ENCODE measurements at regions not wholly inside any gene's neighbourhood (a gene's known extent, or its start where the extent isn't known, plus 50 kb on each side); places are given as distances from the start of the nearest gene placed in this dataset.
A peak's percentile ranks its signal among the peaks of the same experiment; 100 is the strongest.
"Not testable (repeated sequence)": the region's sequence is repeated elsewhere in the genome, so short reads cannot be mapped to it uniquely, and the experiment has no call there.

DNA sequence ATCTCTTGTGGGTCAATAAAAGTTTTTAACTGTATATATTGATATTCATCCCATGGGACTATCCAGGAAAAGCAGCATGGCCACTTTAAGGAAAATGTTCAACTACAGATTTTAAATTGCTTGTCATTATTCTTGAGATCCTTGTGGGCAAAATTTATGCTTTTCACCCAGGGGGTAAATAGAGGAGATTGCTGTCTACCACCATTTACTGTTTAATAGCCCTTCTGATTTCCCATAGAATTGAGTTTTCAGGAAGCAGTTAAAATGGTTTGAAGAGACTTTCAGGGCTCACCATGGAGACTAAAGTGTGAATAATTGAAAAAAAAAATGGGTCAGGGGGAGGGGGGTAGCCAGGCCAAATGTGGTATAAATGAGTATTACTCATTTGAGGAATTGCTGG lies 901.1 kb upstream of the POT1 start:
- no peak for DNase-seq

DNA sequence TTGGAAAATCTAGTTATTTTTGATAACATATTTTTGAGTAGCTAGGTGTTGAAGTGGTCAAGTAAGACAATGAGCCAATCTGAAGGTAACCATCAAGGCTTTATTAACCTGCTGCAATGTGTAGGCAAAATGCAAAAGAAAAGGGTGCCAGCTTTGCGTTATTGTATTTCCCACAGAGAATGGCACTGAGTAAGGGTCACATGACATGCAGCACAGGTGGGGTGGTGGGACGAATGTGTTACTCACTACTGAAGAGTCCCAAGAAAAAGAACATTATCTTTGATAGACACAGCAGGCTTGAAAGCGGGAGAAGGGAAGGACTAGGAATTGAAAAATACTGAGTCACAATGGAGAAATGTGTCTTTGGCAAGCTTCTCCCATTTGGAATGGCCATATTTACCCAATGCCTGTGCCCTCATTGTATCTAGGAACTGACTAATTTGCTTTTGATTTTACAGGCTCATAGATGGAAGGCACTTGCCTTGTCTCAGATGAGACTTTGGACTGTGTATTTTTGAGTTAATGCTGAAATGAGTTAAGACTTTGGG lies 898.6 kb upstream of the POT1 start:
- no peak for DNase-seq

DNA sequence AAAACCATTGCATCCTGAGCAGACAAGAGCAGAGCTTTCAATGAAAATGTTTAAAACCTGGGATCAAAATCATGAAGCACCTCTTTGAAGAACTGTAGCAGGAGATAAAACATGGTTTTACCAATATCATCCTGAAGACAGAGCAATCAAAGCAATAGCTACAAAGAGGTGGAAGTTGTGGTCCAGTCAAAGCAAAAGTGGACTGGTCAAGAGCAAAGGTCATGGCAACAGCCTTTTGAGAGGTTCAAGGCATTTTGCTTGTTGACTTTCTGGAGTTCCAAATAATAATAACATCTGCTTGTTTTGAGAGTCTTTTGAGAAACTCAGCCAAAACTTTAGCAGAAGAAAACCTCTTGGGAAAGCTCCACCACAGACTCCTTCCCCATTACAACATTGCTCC lies 893.9 kb upstream of the POT1 start:
- DNase-seq = no peak

DNA sequence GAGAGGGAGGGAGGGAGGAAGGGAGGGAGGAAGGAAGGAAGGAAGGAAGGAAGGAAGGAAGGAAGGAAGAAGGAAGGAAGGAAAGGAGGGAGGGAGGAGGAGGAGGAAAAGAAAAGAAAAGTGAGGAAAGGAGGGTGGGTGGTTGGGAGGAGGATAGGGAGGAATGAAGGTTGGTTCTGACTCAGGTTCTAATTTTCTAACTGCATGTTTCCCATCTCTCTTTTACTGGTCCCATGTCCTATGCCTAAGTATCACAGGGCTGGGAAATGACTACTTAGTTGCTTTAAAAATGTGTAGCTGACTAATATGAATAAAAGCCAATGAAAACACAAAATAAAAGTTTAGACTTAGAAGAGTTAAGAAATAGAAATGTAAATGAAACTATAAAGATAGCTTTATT lies 890.9 kb upstream of the POT1 start:
- DNase-seq = no peak

DNA sequence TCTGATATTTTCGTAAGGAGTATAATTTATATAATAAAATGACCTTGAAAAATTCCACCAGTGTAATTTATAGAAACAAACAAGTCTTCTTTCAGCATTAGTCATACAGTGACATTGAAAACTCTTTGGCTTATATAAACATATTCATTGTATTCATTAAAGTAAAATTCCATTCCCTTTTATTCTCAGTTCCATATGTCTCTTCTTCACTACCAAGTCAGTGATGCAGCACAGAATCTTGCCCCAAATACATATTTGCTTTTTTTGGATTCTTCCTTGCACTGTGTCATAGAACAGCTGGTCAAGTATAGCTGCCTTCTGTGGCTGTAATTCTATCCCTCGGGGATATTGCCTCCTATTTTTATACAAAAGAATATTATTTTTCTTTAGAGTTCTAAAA lies 884.5 kb upstream of the POT1 start:
- DNase-seq = peak; percentile 15 to 90

DNA sequence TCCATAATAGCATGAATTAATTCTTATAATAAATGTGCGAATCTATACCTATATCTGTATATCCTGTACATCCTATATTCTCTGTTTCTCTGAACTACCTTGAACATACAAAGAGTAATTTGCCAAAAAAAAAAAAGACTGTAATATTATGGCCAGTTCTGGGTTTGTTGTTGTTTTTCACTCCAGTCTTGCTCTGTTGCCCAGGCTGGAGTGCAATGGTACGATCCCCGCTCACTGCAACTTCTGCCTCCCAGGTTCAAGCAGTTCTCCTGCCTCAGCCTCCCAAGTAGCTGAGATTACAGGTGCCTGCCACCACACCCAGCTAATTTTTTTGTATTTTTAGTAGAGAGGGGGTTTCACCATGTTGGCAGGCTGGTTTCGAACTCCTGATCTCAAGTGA lies 876.9 kb upstream of the POT1 start:
- DNase-seq = not testable (repeated sequence)

DNA sequence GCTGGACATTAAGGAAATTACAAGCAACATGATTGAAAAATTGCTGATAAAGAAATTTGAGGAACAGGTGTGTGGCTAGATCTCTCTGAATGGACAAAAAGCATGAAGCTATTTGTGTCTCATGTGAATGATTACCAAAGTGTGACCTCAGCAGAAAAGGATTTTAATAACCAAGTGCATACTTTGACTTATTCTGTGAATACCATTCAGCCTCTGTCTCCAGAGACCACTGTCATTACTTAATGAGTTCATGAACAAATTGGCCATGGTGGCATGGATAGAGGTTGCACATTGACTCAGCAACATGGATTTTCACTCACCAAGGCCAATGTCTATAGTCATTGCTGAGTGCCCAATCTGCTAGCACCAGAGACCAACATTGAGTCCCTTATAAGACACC lies 874.6 kb upstream of the POT1 start:
- no peak for DNase-seq

DNA sequence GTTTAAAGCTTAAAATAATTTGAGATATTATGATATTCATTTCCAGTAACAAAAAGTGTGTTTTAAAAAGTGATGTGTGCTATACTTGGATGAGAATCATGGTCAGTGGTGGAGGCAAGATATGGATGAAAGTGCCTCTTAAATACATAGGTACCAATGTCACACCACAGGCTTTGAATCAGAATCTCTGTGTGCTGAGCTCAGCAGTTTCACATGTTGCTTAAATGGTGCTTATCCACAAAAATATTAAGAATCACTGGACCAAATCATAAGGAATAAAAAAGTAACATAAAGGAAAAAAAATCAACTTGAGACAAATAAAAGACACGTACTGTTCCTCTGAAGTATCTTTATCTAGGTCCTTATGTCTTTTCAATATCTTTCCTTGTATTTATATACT lies 850.5 kb upstream of the POT1 start:
- no peak for DNase-seq

DNA sequence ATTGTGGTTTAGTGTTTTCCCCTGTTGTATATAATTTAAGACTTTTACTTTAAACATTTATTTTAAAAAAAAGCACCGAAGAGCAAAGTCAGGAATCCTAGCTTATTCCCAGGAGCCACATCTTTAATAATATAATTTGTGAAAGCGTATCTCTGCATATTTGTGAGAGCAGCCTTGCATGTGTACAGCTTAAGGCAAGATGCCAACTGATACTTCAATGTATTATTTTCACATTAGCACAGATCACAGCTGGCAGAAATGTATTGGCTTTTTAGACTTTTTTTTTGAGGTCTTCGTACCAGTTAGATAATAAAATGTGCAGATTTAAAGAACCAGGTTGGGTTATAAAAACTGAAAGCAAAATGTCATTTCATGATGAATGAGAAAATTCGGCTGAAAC lies 845.7 kb upstream of the POT1 start:
- peak; percentile 0 to 56 for DNase-seq

DNA sequence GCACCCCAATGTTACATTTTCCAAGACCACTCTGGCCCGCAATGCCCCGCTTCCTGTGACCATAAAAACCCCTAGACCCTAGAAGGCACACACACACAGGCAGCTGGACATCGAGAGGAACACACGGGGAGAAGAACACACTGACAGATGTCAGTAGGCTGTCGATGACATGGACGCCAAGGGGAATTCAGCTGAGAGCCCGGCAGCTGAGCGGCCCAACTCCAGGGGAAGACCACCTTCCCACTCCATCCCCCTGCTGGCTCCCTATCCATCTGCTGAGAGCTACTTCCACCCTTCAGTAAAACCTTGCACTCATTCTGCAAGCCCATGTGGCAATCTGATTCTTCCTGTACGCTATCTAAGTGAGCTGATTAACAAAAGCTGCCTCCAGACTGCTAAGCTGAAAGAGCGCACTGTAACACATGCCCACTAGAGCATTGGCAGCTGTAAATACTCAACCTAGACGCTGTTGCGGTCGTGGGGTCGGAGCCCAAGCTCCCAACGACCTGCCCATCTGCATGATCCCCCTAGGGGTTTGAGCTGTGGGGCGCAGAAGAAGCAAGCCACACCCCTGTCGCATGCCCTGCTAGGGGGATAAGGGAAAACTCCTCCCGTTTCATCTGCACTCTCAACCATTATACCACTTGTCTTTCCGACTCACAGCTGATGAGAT lies 843.6 kb upstream of the POT1 start:
- peak; percentile 96 to 98 for DNase-seq

DNA sequence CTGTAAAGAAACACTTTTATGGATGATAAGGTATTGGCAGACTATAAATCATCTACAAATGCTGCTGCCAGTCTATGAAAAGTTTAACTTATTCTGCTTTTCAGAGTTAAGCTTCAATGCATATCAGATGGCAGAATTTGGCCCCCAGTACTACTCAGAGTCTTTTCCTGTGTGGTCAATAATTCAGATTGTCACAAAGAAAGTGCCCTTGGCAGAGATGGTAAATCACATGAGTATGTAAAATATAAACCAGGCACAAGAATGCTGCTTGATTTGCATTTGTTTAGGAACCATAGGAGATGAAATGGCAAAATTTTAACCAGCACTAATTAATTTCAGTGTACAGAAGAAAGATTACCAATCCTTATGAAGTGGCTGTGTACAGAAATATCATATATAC lies 818.3 kb upstream of the POT1 start:
- no peak for DNase-seq

DNA sequence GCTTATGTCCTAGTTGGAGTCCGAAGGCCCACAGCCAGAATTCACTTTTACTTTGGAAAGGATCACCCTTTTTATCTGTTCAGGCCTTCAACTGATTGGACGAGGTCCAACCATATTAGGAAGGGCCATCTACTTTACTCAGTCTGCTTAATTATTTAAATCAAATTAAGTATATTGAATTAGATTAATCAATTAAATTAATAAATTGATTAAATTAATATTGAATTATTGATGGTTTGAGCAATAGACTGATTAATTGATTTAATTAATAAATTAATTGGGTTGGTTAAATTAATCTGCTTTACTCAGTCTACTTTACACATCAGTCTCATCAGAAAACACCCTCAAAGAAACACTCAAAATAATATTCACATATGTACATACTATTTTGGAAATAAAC lies 816.9 kb upstream of the POT1 start:
- DNase-seq = no peak

DNA sequence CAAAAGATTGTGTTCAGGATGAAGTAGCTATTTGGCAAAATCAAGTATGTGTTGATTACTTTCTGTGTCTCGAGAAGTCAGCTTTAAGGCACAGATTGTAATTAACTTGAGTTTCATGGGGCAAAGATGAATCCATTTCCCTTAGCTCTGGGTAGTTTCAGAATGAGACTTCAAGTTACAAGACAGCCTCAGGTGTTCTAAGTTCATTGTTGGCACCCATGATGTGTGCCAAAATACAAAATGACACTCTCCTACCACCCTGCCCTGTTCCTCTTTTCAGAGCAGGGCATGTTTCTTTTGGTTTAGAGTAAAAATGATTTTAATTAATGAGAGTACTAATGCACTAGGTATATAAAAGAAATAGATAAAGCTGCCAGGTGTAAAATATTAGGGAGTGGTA lies 797.6 kb upstream of the POT1 start:
- DNase-seq = no peak

DNA sequence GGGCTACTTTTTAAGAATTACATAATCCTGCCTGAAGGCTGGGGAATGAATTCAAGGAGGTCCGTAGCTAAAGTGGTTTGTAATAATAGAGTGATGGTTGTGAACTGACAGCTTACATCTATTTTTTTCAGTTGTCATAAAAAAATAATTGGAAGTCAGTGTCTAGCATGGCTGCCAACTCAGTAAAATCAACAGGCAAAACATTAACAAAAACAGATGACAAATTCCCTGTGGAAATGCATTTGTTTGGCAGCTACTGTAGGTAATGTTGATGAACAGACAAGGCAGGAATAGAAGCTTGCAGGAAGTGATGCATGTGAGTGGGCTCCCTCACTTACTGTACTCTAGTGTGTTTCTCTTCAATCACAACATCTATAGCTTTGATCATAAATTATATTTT lies 766.0 kb upstream of the POT1 start:
- no peak for DNase-seq

DNA sequence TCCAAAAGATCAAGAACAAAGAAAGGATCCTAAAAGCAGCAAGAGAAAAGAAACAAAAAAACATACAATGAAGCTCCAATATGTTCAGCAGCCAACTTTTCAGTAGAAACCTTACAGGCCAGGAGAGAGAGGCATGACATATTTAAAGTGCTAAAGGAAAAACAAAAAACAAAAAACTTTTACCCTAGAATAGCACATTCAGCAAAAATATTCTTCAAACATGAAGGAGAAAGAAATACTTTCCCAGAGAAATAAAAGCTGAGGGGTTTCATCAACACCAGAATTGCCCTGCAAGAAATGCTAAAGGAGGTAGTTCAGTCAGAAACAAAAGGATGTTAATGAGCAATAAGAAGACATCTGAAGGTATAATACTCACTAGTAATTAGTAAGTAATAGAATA lies 753.5 kb upstream of the POT1 start:
- no peak for DNase-seq

DNA sequence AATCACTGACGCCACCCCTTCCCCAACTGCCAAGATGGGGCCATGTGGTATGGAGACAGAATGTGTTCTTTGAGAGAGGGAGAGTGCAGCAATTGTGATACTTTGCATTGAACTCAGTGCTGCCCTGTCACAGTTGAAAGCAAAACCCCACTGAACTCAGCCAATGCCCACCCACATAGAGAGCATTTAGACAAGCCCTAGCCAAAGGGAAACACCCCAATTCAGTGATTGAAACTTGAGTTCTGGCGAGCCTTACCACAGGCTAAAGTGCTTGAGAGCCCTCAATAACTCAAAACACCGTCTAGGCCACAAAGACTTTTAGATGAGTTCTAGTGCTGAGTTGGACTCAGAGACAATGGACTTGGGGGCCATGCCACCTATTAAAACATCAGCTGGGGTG lies 751.9 kb upstream of the POT1 start:
- no peak for DNase-seq

DNA sequence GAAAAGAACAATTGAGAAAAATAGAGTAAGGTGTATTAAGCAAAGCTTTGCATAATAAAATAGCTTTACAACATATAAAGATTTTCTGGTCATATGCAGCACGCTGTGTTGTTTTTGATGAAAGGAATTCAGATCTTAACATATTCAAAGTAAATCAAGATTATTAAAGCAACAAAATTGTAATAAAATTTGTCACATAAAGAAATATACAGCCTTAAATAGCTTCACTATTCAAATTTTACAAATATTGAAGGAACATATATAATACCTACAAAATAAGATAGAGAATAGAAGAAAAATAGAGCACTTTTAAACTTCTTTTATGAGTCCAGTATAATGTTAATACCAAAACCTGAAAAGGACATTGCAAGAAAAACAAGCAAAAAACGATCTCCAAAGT lies 749.1 kb upstream of the POT1 start:
- DNase-seq = no peak

DNA sequence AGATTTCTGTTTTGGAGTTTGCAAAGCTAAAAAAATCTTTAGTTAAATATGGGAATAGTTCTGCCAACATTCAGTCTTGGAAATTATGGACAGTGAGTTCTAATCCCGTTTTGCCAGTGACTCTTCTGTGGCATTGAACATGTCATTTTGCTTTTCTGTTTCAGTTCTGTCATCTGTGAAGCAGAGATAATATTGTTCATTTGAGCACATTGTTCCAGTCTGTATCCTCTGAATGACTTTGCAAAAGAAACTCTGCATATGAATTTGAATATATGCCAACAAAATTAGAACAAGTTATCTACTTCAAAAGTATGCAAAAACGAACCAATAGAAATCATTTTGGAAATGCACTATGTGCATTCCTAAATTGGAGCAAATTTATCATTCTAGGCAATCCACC lies 746.0 kb upstream of the POT1 start:
- no peak for DNase-seq

DNA sequence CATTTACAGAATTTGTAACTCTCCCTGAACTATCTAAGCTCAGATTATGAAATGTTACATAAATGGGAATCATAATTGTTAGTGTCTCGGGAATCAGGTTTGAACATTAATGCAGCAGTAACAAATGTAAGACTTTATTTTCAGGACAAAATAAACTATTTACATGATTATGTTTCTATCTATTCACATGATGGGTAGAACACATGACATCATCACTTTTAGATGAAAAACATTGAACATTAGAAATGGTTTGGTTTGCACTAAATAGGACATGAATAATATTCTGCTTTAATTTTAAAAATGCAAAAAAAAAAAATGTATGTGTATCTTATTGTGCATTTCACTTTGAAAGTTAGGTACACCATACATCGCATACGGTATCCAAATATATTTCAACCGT lies 745.5 kb upstream of the POT1 start:
- DNase-seq = no peak

DNA sequence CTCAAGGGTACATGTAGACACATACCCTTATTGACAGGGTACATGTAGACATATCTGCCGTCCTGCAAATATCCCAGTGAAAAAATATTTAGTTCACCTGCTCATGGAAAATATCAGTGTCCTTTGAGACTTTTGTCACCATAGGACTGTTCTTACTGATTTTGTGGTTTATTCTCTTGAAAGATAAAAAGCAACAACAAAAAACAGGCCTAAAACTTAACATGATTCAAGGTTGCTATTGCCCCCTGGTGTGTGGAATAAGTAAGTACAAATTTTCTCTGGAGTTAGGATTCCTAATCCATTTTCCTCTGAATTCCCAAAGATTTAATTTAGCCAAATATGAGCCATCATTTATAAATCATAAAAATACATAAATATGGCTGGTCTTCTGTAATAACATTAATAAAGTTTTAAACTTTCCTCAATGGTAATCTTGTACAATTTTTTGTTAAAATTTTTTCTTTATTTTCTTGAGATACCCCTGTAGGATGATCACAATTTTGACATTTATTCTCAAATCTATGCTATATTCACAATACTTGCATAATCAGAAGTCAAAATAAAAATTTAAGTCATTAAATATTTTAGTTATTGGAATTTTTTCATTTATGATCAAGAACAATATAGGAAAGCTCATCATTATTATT lies 741.4 kb upstream of the POT1 start:
- DNase-seq = peak; percentile 3 to 29

DNA sequence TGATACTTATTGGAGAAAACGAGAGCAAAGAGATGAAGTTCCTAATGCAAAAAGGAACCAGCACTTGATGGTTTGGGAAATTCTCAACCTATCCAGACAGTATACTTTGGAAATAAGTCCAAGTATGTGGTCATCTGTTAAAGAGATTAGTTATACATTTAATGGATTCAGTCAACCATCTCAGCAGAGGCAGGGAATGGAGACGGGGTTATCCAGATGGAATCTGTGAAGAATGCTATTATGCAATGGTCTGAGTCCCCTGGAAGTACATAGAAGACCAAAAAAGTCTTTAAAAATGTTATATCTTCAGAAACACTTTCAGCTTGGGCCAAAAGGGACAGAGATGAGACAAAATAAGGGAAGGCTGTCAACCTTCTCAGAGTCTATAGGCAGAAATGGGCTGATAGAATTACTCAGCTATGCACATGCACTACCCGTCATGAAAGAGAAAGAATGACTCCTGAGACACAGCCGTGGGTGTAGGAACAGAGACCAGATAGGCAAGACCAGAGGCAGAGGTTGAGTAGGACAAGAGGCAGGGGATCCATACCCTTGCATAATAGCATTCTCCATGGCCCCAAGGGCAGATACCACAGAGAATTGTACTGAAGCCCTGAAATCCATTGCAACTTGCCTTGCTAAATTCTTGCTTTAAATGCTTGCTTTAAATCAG lies 738.8 kb upstream of the POT1 start:
- peak in 1 of 2 experiments; percentile 37 for DNase-seq

DNA sequence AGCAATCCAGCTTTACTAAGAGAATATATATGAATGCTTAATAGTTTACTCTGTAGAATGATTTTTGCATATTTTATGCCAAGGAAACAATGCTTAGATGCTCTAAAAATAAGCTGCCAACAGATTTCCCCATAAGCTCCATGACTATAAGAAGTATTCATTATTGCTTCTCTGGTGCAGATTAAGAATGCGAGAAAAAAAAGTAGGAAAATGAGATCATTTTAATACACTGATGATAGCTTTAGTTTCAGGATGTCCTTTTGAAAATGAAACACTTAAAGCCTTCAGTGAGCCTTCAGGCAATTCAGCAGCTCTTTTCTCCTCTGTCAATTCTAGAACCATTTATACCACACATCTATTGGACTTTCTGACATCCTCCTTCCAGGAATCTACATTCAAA lies 735.0 kb upstream of the POT1 start:
- DNase-seq = no peak

DNA sequence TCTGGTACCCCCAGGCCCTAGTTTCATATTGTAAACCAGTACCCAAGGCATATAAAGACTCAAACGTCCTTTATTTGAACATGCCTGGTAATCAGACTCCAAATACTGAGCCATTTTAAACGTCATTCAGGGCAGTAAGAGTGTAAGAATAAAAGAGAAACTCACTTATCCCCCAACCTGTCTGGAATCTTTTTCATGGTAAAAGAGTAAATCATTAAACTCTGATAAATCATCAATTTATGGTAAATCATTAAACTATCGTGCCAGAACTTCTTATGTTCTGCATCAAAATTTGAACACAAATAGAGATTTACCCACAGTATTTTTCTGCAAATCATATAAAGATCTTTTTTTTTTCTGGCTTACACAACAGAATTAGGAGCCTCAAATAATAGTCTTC lies 734.3 kb upstream of the POT1 start:
- DNase-seq = no peak

DNA sequence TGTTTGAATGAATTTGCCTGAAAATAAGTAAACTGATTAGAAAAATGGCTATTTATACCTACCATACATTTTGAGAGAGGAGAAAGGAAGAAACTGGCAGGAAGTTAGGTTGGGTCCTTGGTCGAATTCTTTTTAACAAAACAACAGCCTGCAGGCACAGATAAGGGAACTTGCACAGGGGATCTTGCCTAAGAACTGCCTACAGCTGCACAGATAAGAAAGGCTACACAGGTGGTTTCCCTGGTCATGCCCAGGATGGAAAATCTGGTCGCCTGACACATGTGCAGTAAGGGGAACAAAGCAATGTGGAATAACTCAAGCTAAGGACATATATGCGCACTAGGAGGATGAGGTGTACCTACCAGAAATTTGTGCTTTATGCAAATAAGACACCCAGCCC lies 732.1 kb upstream of the POT1 start:
- DNase-seq = no peak
